Uterus (tissue), 2 donors: ENCODE measurements at regions not wholly inside any gene's neighbourhood (a gene's known extent, or its start where the extent isn't known, plus 50 kb on each side); places are given as distances from the start of the nearest gene placed in this dataset.

Experiments
- CTCF ChIP-seq, 4 experiments: fragments of 200-600 bp in 2 of 4; fragments of 450-650 bp in 2 of 4; sonication (generic) in 2 of 4; IDR thresholded peaks; one replicate each; pipeline ENCODE4 v1.5.1; 2016 to 2019; ENCODE audit warnings: antibody characterized with exemption in 4 of 4, mild to moderate bottlenecking in 2 of 4, moderate library complexity in 1 of 4
- POLR2A ChIP-seq, 2 donors: fragments of 450-650 bp; IDR thresholded peaks; one replicate each; pipeline ENCODE4 v1.6.1; 2016; ENCODE audit warnings: antibody characterized with exemption in 2 of 2, mild to moderate bottlenecking in 1 of 2, moderate library complexity in 1 of 2

GRCh38 chr9:14366076-14366475 lies 52.1 kb upstream of the NFIB start:
- no peak for TF ChIP-seq CTCF (IDR thresholded peaks at IDR 0.05)
- no peak for TF ChIP-seq POLR2A (IDR thresholded peaks at IDR 0.05)
